Gastrocnemius medialis (tissue), 4 donors: ENCODE measurements at regions not wholly inside any gene's neighbourhood (a gene's known extent, or its start where the extent isn't known, plus 50 kb on each side); places are given as distances from the start of the nearest gene placed in this dataset.
"Not testable (repeated sequence)": the region's sequence is repeated elsewhere in the genome, so short reads cannot be mapped to it uniquely, and the experiment has no call there.

Experiments
- ATAC-seq, 2 donors: fragments of 150-250 bp; one replicate each; pipeline ENCODE4 v1.9.1; 2016
- DNase-seq, 2 donors: peaks; one replicate each; pipeline ENCODE4 v3.0.0-alpha.2; 2019
- H3K27ac ChIP-seq, 4 donors: fragments of 200-600 bp; sonication (generic); 1 replicate in 1 of 4; 2 replicates in 3 of 4; pipeline ENCODE4 v1.5.1; 2016 to 2018; ENCODE audit warnings: mild to moderate bottlenecking in 2 of 4, moderate library complexity in 1 of 4
- H3K27me3 ChIP-seq, 3 donors: fragments of 200-600 bp; sonication (generic) in 2 of 3; 1 replicate in 1 of 3; 2 replicates in 2 of 3; pipeline versions ENCODE4 v1.5.1 to v1.6.0; 2016 to 2019; ENCODE audit warnings: mild to moderate bottlenecking in 1 of 3, moderate library complexity in 1 of 3
- H3K36me3 ChIP-seq, 2 donors: fragments of 200-600 bp; sonication (generic) in 1 of 2; one replicate each; pipeline ENCODE4 v1.5.1; 2017 to 2018
- H3K4me1 ChIP-seq, 2 donors: fragments of 200-600 bp; sonication (generic) in 1 of 2; one replicate each; pipeline ENCODE4 v1.5.1; 2016 to 2017; ENCODE audit warnings: mild to moderate bottlenecking in 2 of 2
- H3K4me3 ChIP-seq, 4 donors: fragments of 200-600 bp; sonication (generic) in 3 of 4; 1 replicate in 1 of 4; 2 replicates in 3 of 4; pipeline ENCODE4 v1.5.1; 2016 to 2019; ENCODE audit warnings: mild to moderate bottlenecking in 2 of 4
- H3K9me3 ChIP-seq, 3 donors: fragments of 200-600 bp; sonication (generic) in 2 of 3; 1 replicate in 1 of 3; 2 replicates in 2 of 3; pipeline ENCODE4 v1.5.1; 2016 to 2019
- CTCF ChIP-seq, 5 experiments: fragments of 450-650 bp in 3 of 5; fragments of 200-600 bp in 2 of 5; sonication (generic) in 2 of 5; IDR thresholded peaks in 4 of 5; conservative IDR thresholded peaks in 1 of 5; 1 replicate in 4 of 5; 2 replicates in 1 of 5; pipeline ENCODE4 v1.5.1; 2016 to 2019; ENCODE audit warnings: antibody characterized with exemption in 5 of 5, mild to moderate bottlenecking in 3 of 5, moderate library complexity in 3 of 5
- POLR2A ChIP-seq, 2 donors: fragments of 450-650 bp; IDR thresholded peaks; one replicate each; pipeline ENCODE4 v1.6.1; 2017; ENCODE audit warnings: antibody characterized with exemption in 2 of 2, mild to moderate bottlenecking in 2 of 2, moderate library complexity in 2 of 2
- in situ Hi-C, 4 donors: fragments of 200-750 bp; cut with MboI; loops; one replicate each; pipeline versions ENCODE4 v1.15.0 to v1.8.0; 2017; ENCODE audit warnings: low sequenced_read_pairs in 4 of 4
- intact Hi-C: fragments of 100-400 bp; cut with DNase I; formaldehyde crosslinking; loops from one replicate; pipeline ENCODE4 v1.15.1; 2023; ENCODE audit warnings: low total_unique reads

- Histone ChIP-seq H3K27me3 (no peaks in the 10 kb centered on the region), H3K4me1 (peaks cover 4 to 5% of the 10 kb centered on the region in 2 donors), H3K4me3 (no peak overlapping the region), H3K9me3 (no peaks in the 10 kb centered on the region), H3K27ac (no peak overlapping the region), H3K36me3 (no peaks in the 10 kb centered on the region)
- in situ Hi-C loops, result no loop called here
- intact Hi-C loops, result no loop called here
- no peak for DNase-seq
- ATAC-seq, result no peak
- TF ChIP-seq CTCF (IDR thresholded peaks at IDR 0.05 in 4 of 5, conservative IDR thresholded peaks at IDR 0.05 in 1 of 5) (no peak), POLR2A (IDR thresholded peaks at IDR 0.05) (no peak)
Measured at GRCh38 chr2:186345745-186346144, 140.3 kb upstream of the ZC3H15 start.

GRCh38 chr2:186346216-186346615 is 139.8 kb upstream of the ZC3H15 start:
- H3K36me3 ChIP-seq, result no peaks in the 10 kb centered on the region
- no peak for ATAC-seq
- TF ChIP-seq CTCF (IDR thresholded peaks at IDR 0.05 in 4 of 5, conservative IDR thresholded peaks at IDR 0.05 in 1 of 5) (no peak), POLR2A (IDR thresholded peaks at IDR 0.05) (no peak)
- no peaks in the 10 kb centered on the region for H3K9me3 ChIP-seq
- no peak overlapping the region for H3K27ac ChIP-seq
- intact Hi-C loops, result no loop called here
- no peak for DNase-seq
- no peaks in the 10 kb centered on the region for H3K27me3 ChIP-seq
- H3K4me1 ChIP-seq, result peaks cover 4 to 5% of the 10 kb centered on the region in 2 donors
- no peak overlapping the region for H3K4me3 ChIP-seq
- in situ Hi-C loops, result no loop called here

GRCh38 chr2:186347472-186347871 is 138.6 kb upstream of the ZC3H15 start:
- no peak overlapping the region for H3K4me3 ChIP-seq
- no peaks in the 10 kb centered on the region for H3K27me3 ChIP-seq
- no peak for TF ChIP-seq POLR2A (IDR thresholded peaks at IDR 0.05)
- no peak for TF ChIP-seq CTCF (IDR thresholded peaks at IDR 0.05 in 4 of 5, conservative IDR thresholded peaks at IDR 0.05 in 1 of 5)
- intact Hi-C loops, result no loop called here
- H3K27ac ChIP-seq, result no peak overlapping the region
- no peaks in the 10 kb centered on the region for H3K36me3 ChIP-seq
- in situ Hi-C loops, result no loop called here
- H3K4me1 ChIP-seq, result peaks cover 4 to 5% of the 10 kb centered on the region in 2 donors
- no peak for DNase-seq
- no peaks in the 10 kb centered on the region for H3K9me3 ChIP-seq
- no peak for ATAC-seq

- Histone ChIP-seq H3K27me3 (no peaks in the 10 kb centered on the region), H3K9me3 (no peaks in the 10 kb centered on the region), H3K4me3 (no peak overlapping the region), H3K4me1 (peaks cover 4 to 5% of the 10 kb centered on the region in 2 donors), H3K27ac (no peak overlapping the region), H3K36me3 (no peaks in the 10 kb centered on the region)
- no peak for TF ChIP-seq CTCF (IDR thresholded peaks at IDR 0.05 in 4 of 5, conservative IDR thresholded peaks at IDR 0.05 in 1 of 5)
- no peak for TF ChIP-seq POLR2A (IDR thresholded peaks at IDR 0.05)
- in situ Hi-C loops (no loop called here), intact Hi-C loops (no loop called here)
- DNase-seq, result no peak
- no peak for ATAC-seq
Measured at GRCh38 chr2:186348200-186348599, 137.9 kb upstream of the ZC3H15 start.

- no peak for ATAC-seq
- in situ Hi-C loops (no loop called here), intact Hi-C loops (no loop called here)
- H3K4me3 ChIP-seq, result no peak overlapping the region
- TF ChIP-seq CTCF (IDR thresholded peaks at IDR 0.05 in 4 of 5, conservative IDR thresholded peaks at IDR 0.05 in 1 of 5) (no peak), POLR2A (IDR thresholded peaks at IDR 0.05) (no peak)
- DNase-seq, result no peak
- peaks cover 4 to 5% of the 10 kb centered on the region in 2 donors for H3K4me1 ChIP-seq
- H3K27ac ChIP-seq, result no peak overlapping the region
- no peaks in the 10 kb centered on the region for H3K36me3 ChIP-seq
- H3K27me3 ChIP-seq, result no peaks in the 10 kb centered on the region
- no peaks in the 10 kb centered on the region for H3K9me3 ChIP-seq
Measured at GRCh38 chr2:186349508-186349907, 136.6 kb upstream of the ZC3H15 start.

GRCh38 chr2:186354160-186354559 is 131.9 kb upstream of the ZC3H15 start:
- ATAC-seq, H3K36me3 ChIP-seq, H3K27ac ChIP-seq, H3K27me3 ChIP-seq, in situ Hi-C loops, DNase-seq, H3K4me3 ChIP-seq, H3K4me1 ChIP-seq, H3K9me3 ChIP-seq, intact Hi-C loops: not testable (repeated sequence)
